A549 (cell line): ENCODE measurements at regions not wholly inside any gene's neighbourhood (a gene's known extent, or its start where the extent isn't known, plus 50 kb on each side); places are given as distances from the start of the nearest gene placed in this dataset.

Source experiments
- ATAC-seq, 2 experiments: fragments of 200-7000 bp in 1 of 2; fragments of >200 bp in 1 of 2; cut with Nextera tagmentation in 1 of 2; cut with Tn5 transposase in 1 of 2; 3 replicates each; pipeline versions ENCODE4 v1.8.0 to v1.9.1; 2018 to 2020; ENCODE audit warnings: mild to moderate bottlenecking in 1 of 2, moderate library complexity in 1 of 2
- CTCF ChIA-PET: fragments of 300-600 bp; sonication (Branson Sonifier 250); formaldehyde crosslinking; extraction: SDS; loops from one replicate; lab custom pipeline; 2021; ENCODE audit warnings: antibody characterized with exemption, inconsistent platforms; lab: Yijun Ruan, JAX
- POLR2A ChIA-PET: fragments of 350-600 bp; formaldehyde crosslinking; extraction: SDS; loops from one replicate; lab custom pipeline; 2021; ENCODE audit warnings: antibody characterized with exemption, inconsistent platforms; lab: Yijun Ruan, JAX
- DNase-seq, 2 experiments: peaks; one replicate each; pipeline versions ENCODE4 v3.0.0 to v3.0.0-alpha.2; 2011 to 2016; ENCODE audit warnings: low read depth in 1 of 2, low spot score in 1 of 2
- FAIRE-seq: peaks from 2 replicates; lab custom pipeline; 2011; peaks lifted over from hg19 to GRCh38; lab: Jason Lieb, UNC
- H3K27ac ChIP-seq, 2 experiments: fragments of >200 bp; sonication (Bioruptor Twin); formaldehyde crosslinking; 3 replicates each; pipeline ENCODE4 v1.5.1; 2016 to 2017
- H3K4me1 ChIP-seq: fragments of >200 bp; sonication (Bioruptor Twin); formaldehyde crosslinking; 3 replicates; pipeline ENCODE4 v1.6.1; 2016
- H3K4me2 ChIP-seq: fragments of >200 bp; sonication (Bioruptor Twin); formaldehyde crosslinking; 3 replicates; pipeline ENCODE4 v1.6.1; 2016
- H3K4me3 ChIP-seq: fragments of >200 bp; sonication (Bioruptor Twin); formaldehyde crosslinking; 3 replicates; pipeline ENCODE4 v1.5.1; 2016
- H3K9me3 ChIP-seq: fragments of >200 bp; sonication (Bioruptor Twin); formaldehyde crosslinking; 3 replicates; pipeline ENCODE4 v1.6.1; 2016
- ATOH8 ChIP-seq: fragments of 250-450 bp; sonication (Bioruptor Pico); IDR thresholded peaks from 2 replicates; pipeline ENCODE4 v1.5.0; 2020; ENCODE audit warnings: low read depth, mild to moderate bottlenecking, moderate library complexity
- CHD2 ChIP-seq: fragments of 150-350 bp; IDR thresholded peaks from 2 replicates; pipeline ENCODE4 v1.6.1; 2014; ENCODE audit warnings: low read length; ENCODE audit not compliant: partially characterized antibody
- ELK1 ChIP-seq: fragments of 150-350 bp; IDR thresholded peaks from 2 replicates; pipeline ENCODE4 v1.6.1; 2014; ENCODE audit warnings: low read depth, mild to moderate bottlenecking, low read length
- ESRRA ChIP-seq: fragments of 150-350 bp; IDR thresholded peaks from 2 replicates; pipeline ENCODE4 v1.6.1; 2014; ENCODE audit warnings: mild to moderate bottlenecking, low read length, borderline replicate concordance
- FOSB ChIP-seq: fragments of 250-450 bp; sonication (Bioruptor Pico); IDR thresholded peaks from 2 replicates; pipeline ENCODE4 v1.5.0; 2020; ENCODE audit warnings: mild to moderate bottlenecking, moderate library complexity
- GATA3 ChIP-seq: IDR thresholded peaks from 2 replicates; pipeline ENCODE4 v1.6.1; 2012; ENCODE audit warnings: borderline replicate concordance
- HDAC2 ChIP-seq: fragments of 200-600 bp; sonication (generic); IDR thresholded peaks from 2 replicates; pipeline ENCODE4 v1.6.1; 2016
- HES2 ChIP-seq: fragments of >200 bp; sonication (Bioruptor Twin); formaldehyde crosslinking; IDR thresholded peaks from 2 replicates; pipeline ENCODE4 v1.6.1; 2016
- HEYL ChIP-seq: fragments of 250-450 bp; sonication (Bioruptor Pico); IDR thresholded peaks from 2 replicates; pipeline ENCODE4 v1.8.0; 2021; ENCODE audit warnings: mild to moderate bottlenecking, moderate library complexity
- KDM5A ChIP-seq: fragments of 200-600 bp; sonication (generic); IDR thresholded peaks from 2 replicates; pipeline ENCODE4 v1.6.1; 2016; ENCODE audit warnings: antibody characterized with exemption, mild to moderate bottlenecking
- MAFK ChIP-seq: fragments of 450-650 bp; IDR thresholded peaks from 2 replicates; pipeline ENCODE4 v1.6.1; 2014; ENCODE audit not compliant: partially characterized antibody
- POLR2A ChIP-seq: IDR thresholded peaks from 2 replicates; pipeline ENCODE4 v1.6.1; 2012; ENCODE audit warnings: mild to moderate bottlenecking, low read length
- RAD21 ChIP-seq, 2 experiments: fragments of >200 bp in 1 of 2; sonication (Bioruptor Twin) in 1 of 2; formaldehyde crosslinking in 1 of 2; IDR thresholded peaks in 1 of 2; conservative IDR thresholded peaks in 1 of 2; 2 replicates in 1 of 2; 3 replicates in 1 of 2; pipeline ENCODE4 v1.6.1; 2012 to 2018; ENCODE audit warnings: inconsistent platforms in 1 of 2
- RNF2 ChIP-seq: fragments of 200-600 bp; sonication (generic); IDR thresholded peaks from 2 replicates; pipeline ENCODE4 v1.6.1; 2016; ENCODE audit warnings: low read depth, mild to moderate bottlenecking, antibody characterized with exemption, moderate library complexity, borderline replicate concordance
- TFCP2L1 ChIP-seq: fragments of 250-450 bp; sonication (Bioruptor Pico); IDR thresholded peaks from 2 replicates; pipeline ENCODE4 v1.5.0; 2021; ENCODE audit warnings: mild to moderate bottlenecking
- ZC3H11A ChIP-seq: fragments of 450-650 bp; IDR thresholded peaks from 2 replicates; pipeline ENCODE4 v1.6.1; 2014; ENCODE audit warnings: antibody characterized with exemption, mild to moderate bottlenecking
- WGBS: methylation state at CpG from one replicate; pipeline ENCODE4 v1.1.6; 2017; ENCODE audit errors: missing lambda C conversion rate; 5-methylcytosine and 5-hydroxymethylcytosine counted together
- TF ChIP-seq, protein P1 (sequence below): fragments of 200-600 bp; sonication (generic); IDR thresholded peaks from 2 replicates; pipeline ENCODE4 v1.6.1; 2016; ENCODE audit warnings: antibody characterized with exemption, mild to moderate bottlenecking, moderate library complexity
- TF ChIP-seq, protein P2 (sequence below): IDR thresholded peaks from 2 replicates; pipeline ENCODE4 v1.6.1; 2012; ENCODE audit warnings: low read depth, borderline replicate concordance
- TF ChIP-seq, protein P3 (sequence below): fragments of 250-450 bp; sonication (Bioruptor Pico); IDR thresholded peaks from 2 replicates; pipeline ENCODE4 v1.5.0; 2021; ENCODE audit warnings: mild to moderate bottlenecking, moderate library complexity, borderline replicate concordance

DNA sequence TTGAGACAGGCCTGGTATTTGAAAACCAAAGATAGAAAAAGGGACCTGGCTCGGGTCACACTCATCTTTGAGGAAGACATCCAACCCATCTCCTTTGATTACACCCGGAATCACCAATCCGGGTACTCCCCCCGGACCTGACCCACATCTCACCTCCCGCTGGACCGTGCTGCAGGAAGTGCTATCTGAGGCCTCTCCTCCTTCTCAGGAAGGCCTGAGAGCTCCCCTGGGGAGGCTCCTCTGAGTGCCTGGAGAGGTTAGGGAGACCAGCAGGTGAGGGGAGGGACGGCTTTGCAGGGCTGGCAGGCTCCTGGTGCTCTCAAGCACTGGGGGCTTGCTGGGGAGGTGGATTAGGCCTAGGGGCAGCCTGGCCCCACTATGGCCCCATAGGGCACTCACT, 170.9 kb downstream of the ACKR3 start:
- CTCF ChIA-PET: interaction anchor here (1.1 to 1.2 kb wide), 2 partner anchors 29 to 287 kb away, joined by 3 to 5 read pairs; no protein-coding TSS in a partner anchor
- POLR2A ChIA-PET: no interaction called here
- peaks cover 14% of the 10 kb centered on the region for H3K4me1 ChIP-seq
- no peaks in the 10 kb centered on the region for H3K9me3 ChIP-seq
- no peak overlapping the region for H3K4me3 ChIP-seq
- TF ChIP-seq ELK1 (no peak), HEYL (CRISPR knock-in tag) (no peak), HES2 (no peak)
- TF ChIP-seq, protein P1, sequence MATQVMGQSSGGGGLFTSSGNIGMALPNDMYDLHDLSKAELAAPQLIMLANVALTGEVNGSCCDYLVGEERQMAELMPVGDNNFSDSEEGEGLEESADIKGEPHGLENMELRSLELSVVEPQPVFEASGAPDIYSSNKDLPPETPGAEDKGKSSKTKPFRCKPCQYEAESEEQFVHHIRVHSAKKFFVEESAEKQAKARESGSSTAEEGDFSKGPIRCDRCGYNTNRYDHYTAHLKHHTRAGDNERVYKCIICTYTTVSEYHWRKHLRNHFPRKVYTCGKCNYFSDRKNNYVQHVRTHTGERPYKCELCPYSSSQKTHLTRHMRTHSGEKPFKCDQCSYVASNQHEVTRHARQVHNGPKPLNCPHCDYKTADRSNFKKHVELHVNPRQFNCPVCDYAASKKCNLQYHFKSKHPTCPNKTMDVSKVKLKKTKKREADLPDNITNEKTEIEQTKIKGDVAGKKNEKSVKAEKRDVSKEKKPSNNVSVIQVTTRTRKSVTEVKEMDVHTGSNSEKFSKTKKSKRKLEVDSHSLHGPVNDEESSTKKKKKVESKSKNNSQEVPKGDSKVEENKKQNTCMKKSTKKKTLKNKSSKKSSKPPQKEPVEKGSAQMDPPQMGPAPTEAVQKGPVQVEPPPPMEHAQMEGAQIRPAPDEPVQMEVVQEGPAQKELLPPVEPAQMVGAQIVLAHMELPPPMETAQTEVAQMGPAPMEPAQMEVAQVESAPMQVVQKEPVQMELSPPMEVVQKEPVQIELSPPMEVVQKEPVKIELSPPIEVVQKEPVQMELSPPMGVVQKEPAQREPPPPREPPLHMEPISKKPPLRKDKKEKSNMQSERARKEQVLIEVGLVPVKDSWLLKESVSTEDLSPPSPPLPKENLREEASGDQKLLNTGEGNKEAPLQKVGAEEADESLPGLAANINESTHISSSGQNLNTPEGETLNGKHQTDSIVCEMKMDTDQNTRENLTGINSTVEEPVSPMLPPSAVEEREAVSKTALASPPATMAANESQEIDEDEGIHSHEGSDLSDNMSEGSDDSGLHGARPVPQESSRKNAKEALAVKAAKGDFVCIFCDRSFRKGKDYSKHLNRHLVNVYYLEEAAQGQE: no peak
- ATAC-seq (no peak), DNase-seq (no peak), FAIRE-seq (no peak)
- no peak overlapping the region for H3K4me2 ChIP-seq
- WGBS: 72% methylated on average over 7 of the region's 7 CpGs
- H3K27ac ChIP-seq: peak overlapping the region in 1 of 2 experiments; percentile 54; a peak in 2 of 6 replicates

DNA sequence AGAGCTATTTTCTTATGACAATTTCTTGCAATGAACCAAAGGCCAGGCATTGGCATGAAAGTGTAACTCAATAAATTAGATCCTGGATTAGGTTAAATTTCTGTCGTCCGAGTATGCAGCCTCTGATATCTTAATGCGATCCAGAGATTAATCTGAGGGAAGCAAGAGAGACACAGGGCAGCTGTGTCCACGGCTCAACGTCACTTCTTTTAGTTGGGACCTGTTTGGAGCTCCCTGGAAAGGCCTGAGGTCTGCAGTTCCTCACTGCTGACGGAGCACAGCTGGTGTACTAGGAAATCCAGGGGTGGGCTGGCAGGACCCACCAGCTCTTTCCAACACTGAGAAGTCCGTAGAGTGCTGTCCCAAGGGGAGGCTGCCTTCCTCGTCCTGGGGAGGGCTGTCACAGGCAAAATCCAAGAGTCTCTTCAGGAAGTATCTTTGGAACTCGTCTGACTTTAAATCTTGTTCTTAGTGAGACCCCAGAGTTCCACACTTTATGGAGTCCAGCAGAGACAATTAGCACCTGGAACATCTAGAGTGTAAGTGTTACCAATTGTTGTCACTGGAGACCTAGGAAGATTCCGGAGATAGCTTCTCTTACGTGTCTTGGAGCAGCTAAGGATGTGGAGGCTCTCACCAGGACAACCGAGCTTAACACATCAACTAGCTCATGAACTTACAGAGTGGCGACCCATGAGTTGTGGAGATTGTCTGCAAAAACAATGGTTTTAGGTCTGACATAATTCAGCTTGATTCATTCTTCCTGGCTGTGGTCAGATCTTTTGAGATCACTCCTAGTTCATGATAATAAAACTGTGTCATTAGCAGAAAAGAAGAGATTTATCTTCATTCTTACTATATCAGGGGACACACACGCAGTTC, 173.7 kb downstream of the ACKR3 start:
- Histone ChIP-seq H3K4me1 (peaks cover 37% of the 10 kb centered on the region), H3K27ac (peak overlapping the region in 1 of 2 experiments; percentile 79; a peak in 3 of 6 replicates), H3K4me3 (no peak overlapping the region), H3K4me2 (no peak overlapping the region), H3K9me3 (no peaks in the 10 kb centered on the region)
- DNase-seq: no peak
- POLR2A ChIA-PET: no interaction called here
- 81% methylated on average over 14 of the region's 14 CpGs for WGBS
- CTCF ChIA-PET: interaction anchor here (1.1 to 1.5 kb wide), 4 partner anchors 13 to 391 kb away, joined by 3 to 4 read pairs (median 3); no protein-coding TSS in a partner anchor
- peak; percentile 13 for FAIRE-seq
- TF ChIP-seq KDM5A: no peak
- TF ChIP-seq ESRRA: no peak
- TF ChIP-seq, protein P2, sequence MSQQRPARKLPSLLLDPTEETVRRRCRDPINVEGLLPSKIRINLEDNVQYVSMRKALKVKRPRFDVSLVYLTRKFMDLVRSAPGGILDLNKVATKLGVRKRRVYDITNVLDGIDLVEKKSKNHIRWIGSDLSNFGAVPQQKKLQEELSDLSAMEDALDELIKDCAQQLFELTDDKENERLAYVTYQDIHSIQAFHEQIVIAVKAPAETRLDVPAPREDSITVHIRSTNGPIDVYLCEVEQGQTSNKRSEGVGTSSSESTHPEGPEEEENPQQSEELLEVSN: no peak
- TF ChIP-seq GATA3: no peak
- no peak for TF ChIP-seq RAD21 (conservative IDR thresholded peaks at IDR 0.05 in 1 of 2, IDR thresholded peaks at IDR 0.05 in 1 of 2)
- TF ChIP-seq MAFK: no peak
- TF ChIP-seq POLR2A: no peak
- TF ChIP-seq, protein P1: no peak
- TF ChIP-seq RNF2: no peak
- TF ChIP-seq TFCP2L1 (CRISPR knock-in tag): no peak
- no peak for TF ChIP-seq FOSB (CRISPR knock-in tag)
- TF ChIP-seq, protein P3, sequence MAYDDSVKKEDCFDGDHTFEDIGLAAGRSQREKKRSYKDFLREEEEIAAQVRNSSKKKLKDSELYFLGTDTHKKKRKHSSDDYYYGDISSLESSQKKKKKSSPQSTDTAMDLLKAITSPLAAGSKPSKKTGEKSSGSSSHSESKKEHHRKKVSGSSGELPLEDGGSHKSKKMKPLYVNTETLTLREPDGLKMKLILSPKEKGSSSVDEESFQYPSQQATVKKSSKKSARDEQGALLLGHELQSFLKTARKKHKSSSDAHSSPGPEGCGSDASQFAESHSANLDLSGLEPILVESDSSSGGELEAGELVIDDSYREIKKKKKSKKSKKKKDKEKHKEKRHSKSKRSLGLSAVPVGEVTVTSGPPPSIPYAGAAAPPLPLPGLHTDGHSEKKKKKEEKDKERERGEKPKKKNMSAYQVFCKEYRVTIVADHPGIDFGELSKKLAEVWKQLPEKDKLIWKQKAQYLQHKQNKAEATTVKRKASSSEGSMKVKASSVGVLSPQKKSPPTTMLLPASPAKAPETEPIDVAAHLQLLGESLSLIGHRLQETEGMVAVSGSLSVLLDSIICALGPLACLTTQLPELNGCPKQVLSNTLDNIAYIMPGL (CRISPR knock-in tag): no peak
- TF ChIP-seq ATOH8 (CRISPR knock-in tag): no peak
- TF ChIP-seq HDAC2: no peak
- TF ChIP-seq ELK1: no peak
- no peak for TF ChIP-seq CHD2
- TF ChIP-seq ZC3H11A: no peak
- no peak for ATAC-seq
